Neural cell (in vitro differentiated cells): ENCODE measurements at regions not wholly inside any gene's neighbourhood (a gene's known extent, or its start where the extent isn't known, plus 50 kb on each side); places are given as distances from the start of the nearest gene placed in this dataset.

Experiments used
- H2AFZ ChIP-seq: fragments of 200-600, 300-800 bp; sonication (generic), shearing (Covaris generic); 2 replicates; pipeline ENCODE4 v1.6.0; 2014; ENCODE audit warnings: low read depth, mild to moderate bottlenecking, antibody characterized with exemption, low read length, moderate library complexity
- H3F3A ChIP-seq: fragments of 200-600 bp; shearing (Covaris generic); 2 replicates; pipeline ENCODE4 v1.6.1; 2016; ENCODE audit warnings: mild to moderate bottlenecking, moderate library complexity, mixed read lengths, antibody characterized with exemption, low read length; ENCODE audit not compliant: insufficient read depth, poor library complexity, severe bottlenecking
- H3K27ac ChIP-seq: fragments of 200-600, 300-800 bp; sonication (generic), shearing (Covaris generic); 2 replicates; pipeline ENCODE4 v1.5.1; 2014; ENCODE audit warnings: mild to moderate bottlenecking, low read length, moderate library complexity
- H3K27me3 ChIP-seq: fragments of 300-800, 200-600 bp; sonication (generic), shearing (Covaris generic); 2 replicates; pipeline ENCODE4 v1.6.0; 2014; ENCODE audit warnings: mild to moderate bottlenecking, low read depth, low read length, moderate library complexity; ENCODE audit not compliant: insufficient read depth
- H3K36me3 ChIP-seq: fragments of 300-800, 200-600 bp; sonication (generic), shearing (Covaris generic); 2 replicates; pipeline ENCODE4 v1.5.1; 2014; ENCODE audit warnings: mild to moderate bottlenecking, antibody characterized with exemption, low read length, moderate library complexity; ENCODE audit not compliant: insufficient read depth
- H3K4me2 ChIP-seq: fragments of 300-800, 200-600 bp; sonication (generic), shearing (Covaris generic); 2 replicates; pipeline ENCODE4 v1.6.0; 2014; ENCODE audit warnings: mild to moderate bottlenecking, low read length
- H3K4me3 ChIP-seq: fragments of 300-800, 200-600 bp; sonication (generic), shearing (Covaris generic); 2 replicates; pipeline ENCODE4 v1.5.1; 2014; ENCODE audit warnings: mild to moderate bottlenecking, low read length, moderate library complexity
- H3K79me2 ChIP-seq: fragments of 200-600 bp; shearing (Covaris generic); replicated peaks from 2 replicates; pipeline ENCODE4 v1.6.0; 2014; ENCODE audit warnings: mild to moderate bottlenecking, low read length, moderate library complexity; ENCODE audit not compliant: insufficient read depth
- H3K9ac ChIP-seq: fragments of 300-800, 200-600 bp; sonication (generic), shearing (Covaris generic); 2 replicates; pipeline ENCODE4 v1.6.1; 2016; ENCODE audit warnings: mild to moderate bottlenecking, low read length, mixed read lengths
- H3K9me2 ChIP-seq: fragments of 200-600 bp; shearing (Covaris generic); 2 replicates; pipeline ENCODE4 v1.6.1; 2016; ENCODE audit warnings: mild to moderate bottlenecking, low read length, mixed read lengths; ENCODE audit not compliant: insufficient read depth
- H3K9me3 ChIP-seq: fragments of 200-600, 300-800 bp; sonication (generic), shearing (Covaris generic); 2 replicates; pipeline ENCODE4 v1.6.1; 2016; ENCODE audit warnings: mild to moderate bottlenecking, mixed run types, low read length, moderate library complexity, mixed read lengths
- H4K20me1 ChIP-seq: fragments of 200-600 bp; shearing (Covaris generic); 2 replicates; pipeline ENCODE4 v1.6.1; 2016; ENCODE audit warnings: mild to moderate bottlenecking, mixed run types; ENCODE audit not compliant: insufficient read depth
- CTCF ChIP-seq: fragments of 450-650 bp; IDR thresholded peaks from 2 replicates; pipeline ENCODE4 v1.5.1; 2014; ENCODE audit warnings: antibody characterized with exemption, mild to moderate bottlenecking, moderate library complexity; ENCODE audit not compliant: poor library complexity, severe bottlenecking
- EP300 ChIP-seq: fragments of 450-650 bp; conservative IDR thresholded peaks from 2 replicates; pipeline ENCODE4 v1.6.1; 2014; ENCODE audit warnings: antibody characterized with exemption, mild to moderate bottlenecking, moderate library complexity; ENCODE audit not compliant: poor library complexity, severe bottlenecking
- EZH2 ChIP-seq: fragments of 200-600, 300-800 bp; shearing (Covaris generic), sonication (generic); IDR thresholded peaks from 2 replicates; pipeline ENCODE4 v1.6.1; 2014; ENCODE audit warnings: antibody characterized with exemption, low read length, borderline replicate concordance, mild to moderate bottlenecking; ENCODE audit not compliant: insufficient read depth, poor library complexity, severe bottlenecking
- MXI1 ChIP-seq: fragments of 450-650 bp; conservative IDR thresholded peaks from 2 replicates; pipeline ENCODE4 v1.6.1; 2014; ENCODE audit warnings: antibody characterized with exemption, mild to moderate bottlenecking; ENCODE audit not compliant: poor library complexity, severe bottlenecking
- POLR2AphosphoS5 ChIP-seq: IDR thresholded peaks from 2 replicates; pipeline ENCODE4 v1.6.1; 2012
- RAD21 ChIP-seq: fragments of 450-650 bp; conservative IDR thresholded peaks from 2 replicates; pipeline ENCODE4 v1.6.1; 2014; ENCODE audit warnings: antibody characterized with exemption, mild to moderate bottlenecking, moderate library complexity
- REST ChIP-seq: IDR thresholded peaks from 2 replicates; pipeline ENCODE4 v1.6.1; 2012; ENCODE audit warnings: borderline replicate concordance
- SMC3 ChIP-seq: fragments of 450-650 bp; conservative IDR thresholded peaks from 2 replicates; pipeline ENCODE4 v1.6.1; 2014; ENCODE audit warnings: antibody characterized with exemption, mild to moderate bottlenecking, moderate library complexity; ENCODE audit not compliant: poor library complexity
- TAF1 ChIP-seq: IDR thresholded peaks from 2 replicates; pipeline ENCODE4 v1.6.1; 2012; ENCODE audit warnings: low read depth

GRCh38 chr5:23024470-23024869 is 171.3 kb upstream of the CDH12 start:
- no peak overlapping the region for H3K27ac ChIP-seq
- no peak overlapping the region for H2AFZ ChIP-seq
- H3K36me3 ChIP-seq = no peaks in the 10 kb centered on the region
- no peaks in the 10 kb centered on the region for H3F3A ChIP-seq
- no peaks in the 10 kb centered on the region for H3K27me3 ChIP-seq
- H3K4me3 ChIP-seq = no peak overlapping the region
- no peaks in the 10 kb centered on the region for H3K9me3 ChIP-seq
- H3K79me2 ChIP-seq = no peaks in the 10 kb centered on the region
- no peaks in the 10 kb centered on the region for H3K9me2 ChIP-seq
- H3K4me2 ChIP-seq = no peak overlapping the region
- TF ChIP-seq EP300 = no peak
- TF ChIP-seq MXI1 = no peak
- TF ChIP-seq POLR2AphosphoS5 = no peak
- TF ChIP-seq TAF1 = no peak
- TF ChIP-seq SMC3 = no peak
- TF ChIP-seq RAD21 = no peak
- TF ChIP-seq EZH2 = no peak
- TF ChIP-seq REST = no peak
- TF ChIP-seq CTCF = no peak
- H3K9ac ChIP-seq = no peak overlapping the region
- no peaks in the 10 kb centered on the region for H4K20me1 ChIP-seq

- H3K4me3 ChIP-seq = no peak overlapping the region
- no peak overlapping the region for H3K4me2 ChIP-seq
- H3K9me3 ChIP-seq = no peaks in the 10 kb centered on the region
- H3K79me2 ChIP-seq = no peaks in the 10 kb centered on the region
- H3K27me3 ChIP-seq = peaks cover 12% of the 10 kb centered on the region
- H3K9ac ChIP-seq = no peak overlapping the region
- H4K20me1 ChIP-seq = no peaks in the 10 kb centered on the region
- no peaks in the 10 kb centered on the region for H3K36me3 ChIP-seq
- H3K9me2 ChIP-seq = no peaks in the 10 kb centered on the region
- no peak overlapping the region for H3K27ac ChIP-seq
- H2AFZ ChIP-seq = no peak overlapping the region
- no peaks in the 10 kb centered on the region for H3F3A ChIP-seq
- TF ChIP-seq SMC3 (no peak), CTCF (no peak), REST (no peak), MXI1 (no peak), RAD21 (no peak), TAF1 (no peak), EP300 (no peak), EZH2 (no peak), POLR2AphosphoS5 (no peak)
Measured at GRCh38 chr5:23014825-23015224, 161.7 kb upstream of the CDH12 start.
